HEK293T (cell line): ENCODE measurements at regions not wholly inside any gene's neighbourhood (a gene's known extent, or its start where the extent isn't known, plus 50 kb on each side); places are given as distances from the start of the nearest gene placed in this dataset.

Experiments used
- BHLHE40 ChIP-seq: fragments of 450-650 bp; IDR thresholded peaks from 2 replicates; pipeline ENCODE4 v1.6.1; 2016; ENCODE audit warnings: mild to moderate bottlenecking, moderate library complexity, borderline replicate concordance
- CTBP1 ChIP-seq: fragments of 450-650 bp; IDR thresholded peaks from 2 replicates; pipeline ENCODE4 v1.6.1; 2016; ENCODE audit warnings: borderline replicate concordance
- ELF4 ChIP-seq: fragments of 450-650 bp; IDR thresholded peaks from 2 replicates; pipeline ENCODE4 v1.6.1; 2017; ENCODE audit warnings: antibody characterized with exemption
- FOXA1 ChIP-seq: fragments of 450-650 bp; IDR thresholded peaks from 2 replicates; pipeline ENCODE4 v1.6.1; 2016; ENCODE audit warnings: mild to moderate bottlenecking
- FOXK2 ChIP-seq: fragments of 450-650 bp; IDR thresholded peaks from 2 replicates; pipeline ENCODE4 v1.6.1; 2016; ENCODE audit warnings: mild to moderate bottlenecking
- HDGF ChIP-seq: fragments of 450-650 bp; IDR thresholded peaks from 2 replicates; pipeline ENCODE4 v1.6.1; 2017; ENCODE audit warnings: antibody characterized with exemption, borderline replicate concordance
- L3MBTL2 ChIP-seq: fragments of 450-650 bp; conservative IDR thresholded peaks from 2 replicates; pipeline ENCODE4 v1.6.1; 2016; ENCODE audit warnings: mild to moderate bottlenecking
- NFRKB ChIP-seq: fragments of 450-650 bp; IDR thresholded peaks from 2 replicates; pipeline ENCODE4 v1.6.1; 2016; ENCODE audit warnings: mild to moderate bottlenecking, moderate library complexity
- PKNOX1 ChIP-seq: fragments of 450-650 bp; IDR thresholded peaks from 2 replicates; pipeline ENCODE4 v1.6.1; 2016
- SP1 ChIP-seq: fragments of 450-650 bp; IDR thresholded peaks from 2 replicates; pipeline ENCODE4 v1.6.1; 2017
- SUZ12 ChIP-seq: fragments of 450-650 bp; IDR thresholded peaks from 2 replicates; pipeline ENCODE4 v1.6.1; 2016; ENCODE audit warnings: mild to moderate bottlenecking
- TARDBP ChIP-seq: fragments of 450-650 bp; IDR thresholded peaks from 2 replicates; pipeline ENCODE4 v1.6.1; 2016
- ZNF384 ChIP-seq: fragments of 450-650 bp; IDR thresholded peaks from 2 replicates; pipeline ENCODE4 v1.6.1; 2016

- TF ChIP-seq SUZ12: no peak
- TF ChIP-seq ELF4: no peak
- TF ChIP-seq FOXA1: no peak
- TF ChIP-seq HDGF: no peak
- TF ChIP-seq PKNOX1: no peak
- TF ChIP-seq SP1: no peak
- no peak for TF ChIP-seq ZNF384
- TF ChIP-seq TARDBP: no peak
- TF ChIP-seq L3MBTL2: no peak
- no peak for TF ChIP-seq BHLHE40
- no peak for TF ChIP-seq FOXK2
- no peak for TF ChIP-seq CTBP1
- TF ChIP-seq NFRKB: no peak
These were observed 146.5 kb downstream of the MAIP1 start for GRCh38 chr2:200101922-200102321.
